ENCODE measurements at regions not wholly inside any gene's neighbourhood (a gene's known extent, or its start where the extent isn't known, plus 50 kb on each side); places are given as distances from the start of the nearest gene placed in this dataset.

GRCh38 chr3:22713936-22714335 lies 489.2 kb upstream of the UBE2E2 start:
- Histone ChIP-seq H3K9me3 (peaks cover 0 to 8% (median 0%) of the 10 kb centered on the region in 4 donors), H3K4me3 (no peak overlapping the region), H3K36me3 (no peaks in the 10 kb centered on the region), H3K4me1 (no peaks in the 10 kb centered on the region), H3K27ac (no peak overlapping the region), H3K27me3 (no peaks in the 10 kb centered on the region)
- intact Hi-C loops (cut with DNase I; ENCODE audit: low total_unique reads): no loop called here
- no peak for DNase-seq
- WGBS, 5 donors: 24 to 42% (median 34%) methylated on average over 3 of the region's 3 CpGs
- TF ChIP-seq EP300 (IDR thresholded peaks at IDR 0.05) (no peak), CTCF (IDR thresholded peaks at IDR 0.05) (no peak), POLR2A (IDR thresholded peaks at IDR 0.05) (no peak), POLR2AphosphoS5 (IDR thresholded peaks at IDR 0.05) (no peak)

- DNase-seq: no peak
- no peaks in the 10 kb centered on the region for H3K4me1 ChIP-seq
- H3K27me3 ChIP-seq: no peaks in the 10 kb centered on the region
- no peak overlapping the region for H3K27ac ChIP-seq
- 81 to 91% (median 89%) methylated on average over 1 of the region's 1 CpG for WGBS, 5 donors
- intact Hi-C loops (cut with DNase I; ENCODE audit: low total_unique reads): no loop called here
- peaks cover 0 to 12% (median 0%) of the 10 kb centered on the region in 4 donors for H3K9me3 ChIP-seq
- H3K36me3 ChIP-seq: no peaks in the 10 kb centered on the region
- no peak overlapping the region for H3K4me3 ChIP-seq
- TF ChIP-seq POLR2A (IDR thresholded peaks at IDR 0.05) (no peak), CTCF (IDR thresholded peaks at IDR 0.05) (no peak), EP300 (IDR thresholded peaks at IDR 0.05) (no peak), POLR2AphosphoS5 (IDR thresholded peaks at IDR 0.05) (no peak)
Measured at GRCh38 chr3:22714749-22715148, 488.4 kb upstream of the UBE2E2 start.

GRCh38 chr3:22720596-22720995 lies 482.5 kb upstream of the UBE2E2 start:
- WGBS, 5 donors: 11 to 37% (median 23%) methylated on average over 1 of the region's 1 CpG
- intact Hi-C loops (cut with DNase I; ENCODE audit: low total_unique reads): no loop called here
- no peak overlapping the region for H3K27ac ChIP-seq
- TF ChIP-seq EP300 (IDR thresholded peaks at IDR 0.05) (no peak), CTCF (IDR thresholded peaks at IDR 0.05) (no peak), POLR2AphosphoS5 (IDR thresholded peaks at IDR 0.05) (no peak), POLR2A (IDR thresholded peaks at IDR 0.05) (no peak)
- no peaks in the 10 kb centered on the region for H3K36me3 ChIP-seq
- H3K4me3 ChIP-seq: no peak overlapping the region
- no peak for DNase-seq
- no peaks in the 10 kb centered on the region for H3K27me3 ChIP-seq
- H3K4me1 ChIP-seq: no peaks in the 10 kb centered on the region
- H3K9me3 ChIP-seq: peaks cover 0 to 5% (median 0%) of the 10 kb centered on the region in 4 donors

- intact Hi-C loops (cut with DNase I; ENCODE audit: low total_unique reads): no loop called here
- Histone ChIP-seq H3K9me3 (peaks cover 0 to 2% (median 0%) of the 10 kb centered on the region in 4 donors), H3K36me3 (no peaks in the 10 kb centered on the region), H3K4me3 (no peak overlapping the region), H3K27ac (no peak overlapping the region), H3K4me1 (no peaks in the 10 kb centered on the region), H3K27me3 (no peaks in the 10 kb centered on the region)
- TF ChIP-seq EP300 (IDR thresholded peaks at IDR 0.05) (no peak), POLR2AphosphoS5 (IDR thresholded peaks at IDR 0.05) (no peak), CTCF (IDR thresholded peaks at IDR 0.05) (no peak), POLR2A (IDR thresholded peaks at IDR 0.05) (no peak)
- no peak for DNase-seq
Measured at GRCh38 chr3:22724420-22724819, 478.7 kb upstream of the UBE2E2 start.

Measured in stomach (tissue), 8 donors.